ENCODE measurements at regions not wholly inside any gene's neighbourhood (a gene's known extent, or its start where the extent isn't known, plus 50 kb on each side); places are given as distances from the start of the nearest gene placed in this dataset.
"Not testable (repeated sequence)": the region's sequence is repeated elsewhere in the genome, so short reads cannot be mapped to it uniquely, and the experiment has no call there.

GRCh38 chr14:105989566-105990302 is 463.4 kb downstream of the TMEM121 start:
- DNase-seq, result peak; percentile 55

DNA sequence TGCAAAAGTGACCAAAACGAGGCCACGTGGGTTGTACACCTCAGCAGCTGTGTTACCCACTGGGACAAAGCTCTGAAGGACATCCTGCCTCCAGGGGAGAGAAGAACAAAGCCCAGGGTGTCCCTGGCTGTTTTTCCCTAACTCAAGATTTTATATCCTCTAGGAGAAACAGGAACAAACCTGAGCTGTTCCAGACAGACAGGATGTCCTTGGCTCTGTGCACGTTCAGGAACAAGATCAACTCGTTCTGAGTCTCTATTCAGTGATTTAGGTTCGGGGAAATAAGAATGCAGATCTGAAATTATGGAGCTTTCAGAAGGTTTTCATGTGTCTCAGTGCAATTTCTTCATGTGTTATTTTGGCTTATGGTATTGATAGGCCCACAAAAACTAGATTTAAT is 465.3 kb downstream of the TMEM121 start:
- DNase-seq, result not testable (repeated sequence)

DNA sequence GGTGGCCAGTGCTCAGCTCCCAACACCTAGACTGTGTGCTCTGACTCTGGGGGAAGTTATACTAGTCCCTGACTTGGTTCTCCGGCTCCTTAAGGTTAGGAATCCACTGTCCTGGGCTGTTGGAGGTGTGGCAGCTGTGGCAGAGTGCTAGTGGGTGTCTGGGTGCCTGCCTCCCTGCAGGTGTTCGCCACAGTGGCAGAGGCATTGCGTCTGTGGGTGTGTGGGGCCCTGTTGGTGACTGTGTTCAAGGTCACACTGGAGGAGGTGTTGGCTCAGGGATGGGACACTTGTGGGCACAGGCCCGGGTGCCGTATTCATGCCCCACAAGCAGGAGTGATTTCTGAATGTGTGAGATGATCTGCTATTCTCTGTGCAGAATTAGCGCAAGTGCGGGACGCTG is 467.4 kb downstream of the TMEM121 start:
- no peak for DNase-seq

GRCh38 chr14:105995011-105995710 is 468.8 kb downstream of the TMEM121 start:
- not testable (repeated sequence) for DNase-seq

- not testable (repeated sequence) for DNase-seq
Observed at GRCh38 chr14:105998597-105998996, 472.2 kb downstream of the TMEM121 start.

GRCh38 chr14:105999361-106000028 is 473.1 kb downstream of the TMEM121 start:
- DNase-seq, result peak; percentile 98

DNA sequence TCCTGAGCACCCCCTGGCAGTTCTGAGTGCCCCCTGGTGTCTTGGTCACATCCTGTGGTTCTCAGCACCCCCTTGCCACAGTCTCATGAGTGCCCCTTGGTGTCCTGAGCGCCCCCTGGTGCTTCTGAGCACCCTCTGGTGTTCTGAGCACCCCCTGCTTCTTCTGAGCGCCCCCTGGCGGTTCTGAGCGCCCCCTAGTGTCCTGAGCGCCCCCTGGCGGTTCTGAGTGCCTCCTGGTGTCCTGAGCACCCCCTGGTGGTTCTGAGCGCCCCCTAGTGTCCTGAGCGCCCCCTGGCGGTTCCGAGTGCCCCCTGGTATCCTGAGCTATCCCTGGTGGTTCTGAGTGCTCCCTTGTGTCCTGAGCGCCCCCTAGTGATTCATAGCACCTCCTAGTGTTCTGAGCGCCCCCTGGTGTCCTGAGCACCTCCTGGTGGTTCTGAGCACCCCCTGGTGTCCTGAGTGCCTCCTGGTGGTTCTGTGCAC is 473.7 kb downstream of the TMEM121 start:
- DNase-seq, result peak; percentile 90

DNA sequence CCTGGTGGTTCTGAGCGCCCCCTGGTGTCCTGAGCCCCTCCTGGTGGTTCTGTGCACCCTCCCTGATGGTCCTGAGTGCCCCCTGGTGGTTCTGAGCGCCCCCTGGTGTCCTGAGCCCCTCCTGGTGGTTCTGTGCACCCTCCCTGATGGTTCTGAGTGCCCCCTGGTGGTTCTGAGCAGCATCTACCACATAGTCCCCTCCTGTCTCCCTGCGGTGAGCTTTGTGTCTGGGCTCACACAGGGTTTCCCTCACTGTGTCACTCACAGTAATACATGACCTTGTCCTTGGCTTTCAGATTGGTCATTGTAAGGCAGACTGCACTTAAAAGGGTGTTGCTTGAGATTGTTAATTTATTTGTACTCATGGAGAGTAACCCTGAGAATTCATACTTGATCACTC is 474.9 kb downstream of the TMEM121 start:
- peak; percentile 69 for DNase-seq

- no peak for DNase-seq
Observed at GRCh38 chr14:106003351-106003750, 477.0 kb downstream of the TMEM121 start.

DNA sequence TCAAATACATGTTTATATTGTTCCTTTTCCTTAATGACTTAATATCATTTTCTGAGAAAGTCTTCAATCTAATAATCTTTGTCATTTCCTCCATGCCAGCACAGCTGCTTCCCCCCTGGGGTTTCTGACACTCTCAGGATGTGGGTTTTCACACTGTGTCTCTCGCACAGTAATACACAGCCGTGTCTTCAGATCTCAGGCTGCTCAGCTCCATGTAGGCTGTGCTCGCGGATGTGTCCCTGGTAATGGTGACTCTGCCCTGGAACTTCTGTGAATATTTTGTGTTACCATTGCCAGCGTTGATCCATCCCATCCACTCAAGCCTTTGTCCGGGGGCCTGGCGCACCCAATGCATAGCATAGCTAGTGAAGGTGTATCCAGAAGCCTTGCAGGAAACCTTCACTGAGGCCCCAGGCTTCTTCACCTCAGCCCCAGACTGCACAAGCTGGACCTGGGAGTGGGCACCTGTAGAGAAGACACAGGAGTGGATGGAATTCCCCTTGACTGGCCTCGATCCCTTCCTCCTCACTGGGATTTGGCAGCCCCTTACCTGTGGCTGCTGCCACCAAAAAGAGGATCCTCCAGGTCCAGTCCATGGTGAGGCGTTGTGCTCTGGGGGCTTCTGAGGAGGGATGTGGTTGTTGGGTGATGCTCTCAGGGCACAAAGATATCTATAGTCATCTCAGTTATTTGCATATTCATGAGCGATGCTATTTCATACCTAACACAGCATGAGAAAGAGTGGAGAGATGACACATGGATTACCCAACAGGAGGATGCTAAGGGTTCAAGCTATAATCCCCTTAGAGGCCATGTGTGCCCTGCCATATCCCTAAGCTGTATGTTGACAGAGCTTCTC is 478.8 kb downstream of the TMEM121 start:
- peak; percentile 90 for DNase-seq

DNA sequence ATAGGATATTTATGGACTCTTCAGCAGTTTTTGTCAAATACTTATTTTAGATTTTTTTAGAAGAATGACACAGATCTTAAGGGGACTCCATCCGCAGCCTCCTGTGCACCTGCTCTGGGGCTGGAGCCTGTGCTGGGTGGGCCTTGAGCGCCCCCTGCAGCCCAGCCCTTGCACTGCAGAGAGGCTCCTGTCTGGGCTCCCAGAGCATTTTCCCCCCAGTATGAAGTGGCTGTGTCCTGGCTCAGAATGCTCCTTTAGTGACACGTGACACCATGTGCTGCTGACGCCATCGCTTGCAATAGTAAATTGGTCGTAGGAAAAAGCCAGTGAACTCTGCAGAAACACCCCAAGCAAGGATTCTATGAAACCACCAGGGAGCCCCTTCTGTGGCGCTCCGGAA is 479.7 kb downstream of the TMEM121 start:
- DNase-seq, result peak; percentile 78

DNA sequence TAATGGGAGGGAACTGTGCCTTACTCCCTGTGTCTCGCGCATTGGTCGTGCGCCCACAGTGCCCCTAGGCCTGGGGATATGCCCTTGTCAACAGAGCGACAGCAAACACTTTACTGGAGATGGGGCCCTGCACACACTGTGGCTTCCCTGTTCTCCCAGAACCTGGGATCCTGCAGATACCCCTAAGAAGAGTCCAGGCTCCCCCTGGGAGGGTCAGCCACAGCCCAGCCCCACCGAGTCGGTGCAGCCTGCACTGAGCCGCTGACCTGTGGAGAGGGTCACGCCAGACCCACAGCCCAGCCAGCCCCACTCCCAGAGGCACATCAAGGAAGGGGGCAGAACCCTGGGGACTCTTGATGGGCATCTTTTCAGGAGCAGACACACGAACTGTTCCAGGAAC is 480.3 kb downstream of the TMEM121 start:
- not testable (repeated sequence) for DNase-seq

DNA sequence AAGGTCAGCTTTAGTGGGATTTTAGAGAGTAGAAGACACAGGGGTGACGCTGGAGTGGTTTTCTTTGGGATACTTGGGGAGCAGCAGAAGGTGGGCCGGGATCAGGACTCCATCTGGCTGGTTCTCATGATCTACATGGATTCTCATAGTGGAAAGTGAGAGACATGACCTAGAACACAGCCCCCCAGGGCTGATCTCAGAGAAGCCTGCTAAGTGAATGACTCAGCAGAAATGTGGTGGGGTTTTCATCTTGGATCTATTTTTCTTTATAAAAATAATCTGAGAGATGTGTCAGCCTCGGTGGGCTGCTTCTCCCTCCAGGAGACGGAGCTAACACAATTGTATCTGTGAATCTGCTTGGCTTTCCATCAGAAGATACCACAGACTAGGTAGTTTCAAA is 484.4 kb downstream of the TMEM121 start:
- DNase-seq, result no peak

- DNase-seq, result peak; percentile 94
Observed at GRCh38 chr14:106011631-106012360, 485.4 kb downstream of the TMEM121 start.

DNA sequence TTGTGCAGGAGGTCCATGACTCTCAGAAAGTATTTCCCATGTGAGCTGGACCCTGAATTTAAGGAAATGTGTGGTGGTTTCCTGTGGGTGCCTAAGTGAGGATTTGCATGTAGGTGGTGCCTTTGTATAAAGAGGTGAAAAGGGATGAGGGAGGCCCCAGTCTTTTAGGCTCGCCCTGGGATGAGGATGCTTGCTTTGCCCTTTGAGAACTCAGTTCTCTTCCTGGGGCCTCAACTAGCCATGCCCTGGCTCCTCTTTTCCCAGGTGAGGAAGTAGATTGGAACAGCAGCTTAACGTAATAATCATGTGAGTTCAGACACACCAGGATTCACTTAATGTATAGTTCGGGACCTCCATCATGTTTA is 486.0 kb downstream of the TMEM121 start:
- not testable (repeated sequence) for DNase-seq

GRCh38 chr14:106013879-106014376 is 487.5 kb downstream of the TMEM121 start:
- DNase-seq, result peak; percentile 80

DNA sequence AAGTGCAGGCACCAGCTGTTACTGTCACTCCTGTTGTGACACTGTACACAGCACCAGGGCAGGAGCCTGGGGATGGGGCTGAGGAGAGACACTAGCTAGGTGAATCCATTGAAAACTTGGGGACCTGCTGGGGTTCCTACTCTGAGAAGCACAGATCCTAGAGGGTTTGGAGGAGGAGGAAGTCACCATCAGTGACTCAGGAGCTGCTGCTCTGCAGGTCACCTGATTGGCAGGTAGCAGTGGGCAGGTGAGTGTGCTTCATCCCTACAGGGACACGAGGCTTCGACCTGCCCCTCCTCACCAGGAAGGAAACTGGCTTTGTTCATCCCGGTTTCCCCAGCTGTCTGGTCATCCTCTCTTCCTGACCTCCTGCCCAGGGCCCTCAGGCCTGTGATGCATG is 491.6 kb downstream of the TMEM121 start:
- DNase-seq, result not testable (repeated sequence)

DNA sequence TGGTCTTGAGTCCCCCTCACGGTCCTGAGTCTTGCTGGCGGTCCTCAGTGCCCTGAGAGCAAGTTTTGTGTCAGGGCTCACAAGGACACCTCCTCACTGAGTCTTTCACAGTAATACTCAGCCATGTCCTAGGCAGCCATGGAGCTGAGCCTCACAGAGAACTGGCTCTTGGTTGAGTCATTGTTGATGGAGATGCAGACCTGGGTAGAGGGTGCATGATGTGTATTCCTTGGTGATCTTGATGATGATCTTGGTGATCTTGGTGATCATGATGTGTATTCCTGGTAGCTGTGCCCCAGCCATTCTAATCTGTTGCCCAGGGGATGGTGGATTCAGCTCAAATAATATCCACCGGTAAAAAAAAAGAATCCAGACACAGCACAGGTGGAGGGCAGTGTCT is 495.4 kb downstream of the TMEM121 start:
- DNase-seq, result no peak

- peak; percentile 79 for DNase-seq
Observed at GRCh38 chr14:106022648-106023047, 496.3 kb downstream of the TMEM121 start.

DNA sequence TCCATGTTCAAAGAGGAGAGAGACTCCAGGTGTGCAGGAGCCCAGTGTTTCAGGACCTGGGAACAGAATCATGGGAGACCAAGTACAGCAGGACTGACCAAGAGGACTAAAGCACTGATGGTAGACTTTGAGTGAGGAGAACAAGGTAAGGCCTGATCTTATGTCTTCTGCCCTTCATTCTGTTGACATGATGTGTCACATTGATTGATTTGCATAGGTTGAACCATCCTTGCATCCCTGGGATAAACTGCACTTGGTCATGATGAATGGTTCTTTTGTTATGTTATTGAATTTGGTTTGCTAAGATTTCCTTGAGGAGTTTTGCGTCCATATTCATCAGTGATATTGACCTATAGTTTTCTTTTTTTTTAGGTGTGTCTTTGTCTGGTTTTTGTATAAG is 497.0 kb downstream of the TMEM121 start:
- DNase-seq, result no peak

DNA sequence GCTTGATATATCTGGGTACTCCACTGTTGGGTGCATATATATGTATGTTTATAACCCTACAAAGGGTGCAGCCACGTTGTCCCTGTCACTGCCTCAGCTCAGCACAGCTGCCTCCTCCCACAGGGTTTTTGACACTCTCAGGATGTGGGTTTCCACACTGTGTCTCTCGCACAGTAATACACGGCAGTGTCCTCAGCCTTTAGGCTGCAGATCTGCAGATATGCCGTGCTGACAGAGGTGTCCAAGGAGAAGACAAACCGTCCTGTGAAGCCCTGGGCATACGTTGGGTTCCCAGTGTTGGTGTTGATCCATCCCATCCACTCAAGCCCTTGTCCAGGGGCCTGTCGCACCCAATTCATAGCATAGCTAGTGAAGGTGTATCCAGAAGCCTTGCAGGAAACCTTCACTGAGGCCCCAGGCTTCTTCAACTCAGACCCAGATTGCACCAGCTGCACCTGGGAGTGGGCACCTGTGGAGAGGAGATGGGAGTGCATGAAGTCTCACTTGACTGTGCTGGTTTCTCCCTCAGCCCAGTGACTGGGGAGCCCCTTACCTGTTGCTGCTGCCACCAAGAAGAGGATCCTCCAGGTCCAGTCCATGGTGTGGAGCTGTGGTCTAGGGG is 498.7 kb downstream of the TMEM121 start:
- DNase-seq, result peak; percentile 80

Data from activated CD4-positive, alpha-beta T cell treated with anti-CD3 and anti-CD28 coated beads, Interleukin-2, Interleukin-6, amounts not matched to agents 100 ng/mL and 50 ng/mL, durations not matched to agents 16 hours and 8 hours (primary cell).